H1 (cell line): ENCODE measurements at regions not wholly inside any gene's neighbourhood (a gene's known extent, or its start where the extent isn't known, plus 50 kb on each side); places are given as distances from the start of the nearest gene placed in this dataset.

Experiments used
- CTCF ChIA-PET: fragments of 300-600 bp; sonication (Branson Sonifier 250); formaldehyde crosslinking; loops from one replicate; lab custom pipeline; 2021; ENCODE audit not compliant: partially characterized antibody; lab: Charles Lee
- POLR2A ChIA-PET: fragments of 300-600 bp; sonication (Branson Sonifier 250); formaldehyde crosslinking; loops from one replicate; lab custom pipeline; 2021; ENCODE audit warnings: inconsistent platforms; ENCODE audit not compliant: partially characterized antibody; lab: Charles Lee
- DNase-seq, 2 experiments: peaks; one replicate each; pipeline versions ENCODE4 v3.0.0 to v3.0.0-alpha.2; 2010 to 2022; ENCODE audit warnings: low spot score in 2 of 2, low read depth in 1 of 2, mixed read lengths in 1 of 2
- FAIRE-seq: peaks from 2 replicates; lab custom pipeline; 2011; peaks lifted over from hg19 to GRCh38; lab: Jason Lieb, UNC
- H2AFZ ChIP-seq: 2 replicates; pipeline ENCODE4 v1.8.1; 2012; ENCODE audit warnings: low read length, inconsistent platforms
- H2AK5ac ChIP-seq: 2 replicates; pipeline ENCODE4 v1.6.1; 2013; ENCODE audit warnings: low read depth, low read length
- H2BK120ac ChIP-seq: replicated peaks from 2 replicates; pipeline ENCODE3; 2013; ENCODE audit warnings: low read depth, low read length, inconsistent platforms
- H2BK12ac ChIP-seq: 2 replicates; pipeline ENCODE4 v1.6.1; 2013; ENCODE audit warnings: low read depth, low read length
- H2BK15ac ChIP-seq: 2 replicates; pipeline ENCODE4 v1.6.1; 2013; ENCODE audit warnings: low read length
- H2BK20ac ChIP-seq: 2 replicates; pipeline ENCODE4 v1.6.1; 2013; ENCODE audit warnings: low read length
- H2BK5ac ChIP-seq: 2 replicates; pipeline ENCODE4 v1.6.1; 2013; ENCODE audit warnings: low read depth, low read length
- H3K14ac ChIP-seq: 2 replicates; pipeline ENCODE4 v1.6.1; 2013; ENCODE audit warnings: inconsistent platforms; ENCODE audit not compliant: insufficient read length
- H3K18ac ChIP-seq: 2 replicates; pipeline ENCODE4 v1.6.1; 2013; ENCODE audit warnings: low read length; ENCODE audit errors: extremely low read depth
- H3K23ac ChIP-seq: 2 replicates; pipeline ENCODE4 v1.6.1; 2013; ENCODE audit warnings: inconsistent platforms; ENCODE audit not compliant: insufficient read length
- H3K23me2 ChIP-seq: 2 replicates; pipeline ENCODE4 v1.6.1; 2013; ENCODE audit warnings: low read depth, low read length
- H3K27ac ChIP-seq: 2 replicates; pipeline ENCODE4 v1.6.1; 2011; ENCODE audit warnings: low read depth, low read length, inconsistent platforms
- H3K27me3 ChIP-seq, 4 experiments: replicated peaks in 1 of 4; 1 replicate in 1 of 4; 2 replicates in 3 of 4; pipeline versions ENCODE4 v1.6.1 to v1.8.1; 2011 to 2013; ENCODE audit warnings: low read length in 3 of 4, mild to moderate bottlenecking in 3 of 4, inconsistent platforms in 2 of 4, mixed read lengths in 2 of 4, moderate library complexity in 1 of 4; ENCODE audit not compliant: control insufficient read depth in 3 of 4, insufficient read depth in 3 of 4; ENCODE audit errors: extremely low read depth in 1 of 4
- H3K36me3 ChIP-seq, 4 experiments: 2 replicates each; pipeline versions ENCODE4 v1.6.1 to v1.8.1; 2011 to 2013; ENCODE audit warnings: mild to moderate bottlenecking in 4 of 4, low read length in 3 of 4, moderate library complexity in 2 of 4, control low read depth in 1 of 4, inconsistent platforms in 1 of 4; ENCODE audit not compliant: insufficient read depth in 4 of 4, control insufficient read depth in 2 of 4
- H3K4ac ChIP-seq: replicated peaks from 2 replicates; pipeline ENCODE3; 2013; ENCODE audit warnings: low read length, low read depth, mixed read lengths, inconsistent platforms; ENCODE audit not compliant: insufficient read length
- H3K4me1 ChIP-seq, 4 experiments: replicated peaks in 1 of 4; 1 replicate in 1 of 4; 2 replicates in 3 of 4; pipeline versions ENCODE4 v1.6.1 to v1.8.1; 2011 to 2013; ENCODE audit warnings: low read length in 3 of 4, inconsistent platforms in 2 of 4, mixed read lengths in 1 of 4; ENCODE audit not compliant: insufficient read depth in 4 of 4, control insufficient read depth in 3 of 4
- H3K4me2 ChIP-seq, 2 experiments: 2 replicates each; pipeline versions ENCODE4 v1.6.1 to v1.8.1; 2011 to 2013; ENCODE audit warnings: low read depth in 2 of 2, low read length in 2 of 2, control low read depth in 1 of 2, inconsistent platforms in 1 of 2, mild to moderate bottlenecking in 1 of 2; ENCODE audit not compliant: insufficient read depth in 1 of 2
- H3K4me3 ChIP-seq, 4 experiments: fragments of 200-600, 300-600 bp in 1 of 4; sonication (generic), shearing (Covaris generic), sonication (Bioruptor Twin) in 1 of 4; 2 replicates each; pipeline versions ENCODE4 v1.5.1 to v1.8.1; 2011 to 2016; ENCODE audit warnings: low read length in 4 of 4, low read depth in 3 of 4, control low read depth in 2 of 4, inconsistent platforms in 2 of 4, mild to moderate bottlenecking in 2 of 4, mixed read lengths in 1 of 4, moderate library complexity in 1 of 4; ENCODE audit not compliant: insufficient read depth in 2 of 4; ENCODE audit errors: extremely low read depth in 1 of 4
- H3K56ac ChIP-seq: replicated peaks from 2 replicates; pipeline ENCODE3; 2013; ENCODE audit warnings: low read depth, mild to moderate bottlenecking, mixed read lengths, low read length, inconsistent platforms; ENCODE audit not compliant: insufficient read length
- H3K79me1 ChIP-seq: 2 replicates; pipeline ENCODE4 v1.6.1; 2013; ENCODE audit warnings: low read depth, low read length, control low read depth
- H3K79me2 ChIP-seq, 2 experiments: 2 replicates each; pipeline versions ENCODE4 v1.6.1 to v1.8.1; 2012 to 2013; ENCODE audit warnings: low read length in 2 of 2, mild to moderate bottlenecking in 2 of 2, inconsistent platforms in 1 of 2; ENCODE audit not compliant: insufficient read depth in 2 of 2, control insufficient read depth in 1 of 2
- H3K9ac ChIP-seq, 4 experiments: replicated peaks in 1 of 4; 1 replicate in 1 of 4; 2 replicates in 3 of 4; pipeline versions ENCODE4 v1.6.1 to v1.8.1; 2011 to 2013; ENCODE audit warnings: low read depth in 3 of 4, low read length in 3 of 4, control low read depth in 2 of 4, mild to moderate bottlenecking in 2 of 4, moderate library complexity in 2 of 4, inconsistent platforms in 1 of 4; ENCODE audit errors: extremely low read depth in 1 of 4
- H3K9me3 ChIP-seq, 2 experiments: 2 replicates each; pipeline versions ENCODE4 v1.6.1 to v1.8.1; 2012 to 2013; ENCODE audit warnings: mild to moderate bottlenecking in 2 of 2, moderate library complexity in 2 of 2, control low read depth in 1 of 2, inconsistent platforms in 1 of 2, low read depth in 1 of 2, low read length in 1 of 2, mixed read lengths in 1 of 2; ENCODE audit not compliant: insufficient read depth in 2 of 2
- H4K20me1 ChIP-seq, 2 experiments: replicated peaks in 1 of 2; 2 replicates each; pipeline versions ENCODE3 to v1.8.1; 2011 to 2013; ENCODE audit warnings: inconsistent platforms in 2 of 2, low read length in 2 of 2, mild to moderate bottlenecking in 1 of 2; ENCODE audit not compliant: insufficient read depth in 2 of 2, control insufficient read depth in 1 of 2
- H4K5ac ChIP-seq: 2 replicates; pipeline ENCODE4 v1.6.1; 2013; ENCODE audit warnings: low read length, low read depth, mixed read lengths, inconsistent platforms; ENCODE audit not compliant: insufficient read length
- H4K8ac ChIP-seq: 2 replicates; pipeline ENCODE4 v1.8.0; 2013; ENCODE audit warnings: mild to moderate bottlenecking, moderate library complexity, low read length, inconsistent platforms; ENCODE audit not compliant: insufficient read depth; ENCODE audit errors: extremely low read depth
- H4K91ac ChIP-seq: replicated peaks from 2 replicates; pipeline ENCODE3; 2013; ENCODE audit warnings: low read length, mixed read lengths, inconsistent platforms; ENCODE audit not compliant: insufficient read length
- ASH2L ChIP-seq: fragments of 200-600, 300-600 bp; sonication (generic); IDR thresholded peaks from one replicate; pipeline ENCODE4 v1.7.1; 2017; ENCODE audit warnings: low read length
- ATF2 ChIP-seq: IDR thresholded peaks from 2 replicates; pipeline ENCODE4 v1.6.1; 2012; ENCODE audit warnings: low read length, inconsistent platforms
- BACH1 ChIP-seq: IDR thresholded peaks from 2 replicates; pipeline ENCODE4 v1.6.1; 2012; ENCODE audit warnings: low read length, improper control_type of control experiment
- BRCA1 ChIP-seq: IDR thresholded peaks from 2 replicates; pipeline ENCODE4 v1.6.1; 2012; ENCODE audit warnings: low read depth, low read length, improper control_type of control experiment
- CBX5 ChIP-seq: fragments of 300-800, 300-1000 bp; sonication (generic); IDR thresholded peaks from 2 replicates; pipeline ENCODE4 v1.7.1; 2016; ENCODE audit warnings: antibody characterized with exemption, low read length, low read depth
- CBX8 ChIP-seq: fragments of 300-800, 300-1000 bp; sonication (generic); IDR thresholded peaks from 2 replicates; pipeline ENCODE4 v1.7.1; 2016; ENCODE audit warnings: low read depth, low read length, borderline replicate concordance
- MAFK ChIP-seq: IDR thresholded peaks from 2 replicates; pipeline ENCODE4 v1.6.1; 2012; ENCODE audit warnings: low read depth, mild to moderate bottlenecking, improper control_type of control experiment, low read length
- NRF1 ChIP-seq: IDR thresholded peaks from 2 replicates; pipeline ENCODE4 v1.6.1; 2011; ENCODE audit warnings: mild to moderate bottlenecking, low read depth, low read length, improper control_type of control experiment
- POLR2AphosphoS5 ChIP-seq: IDR thresholded peaks from 2 replicates; pipeline ENCODE4 v1.6.1; 2011; ENCODE audit warnings: low read depth, low read length
- RAD21 ChIP-seq, 2 experiments: IDR thresholded peaks in 1 of 2; conservative IDR thresholded peaks in 1 of 2; 2 replicates each; pipeline ENCODE4 v1.6.1; 2011; ENCODE audit warnings: low read depth in 2 of 2, low read length in 2 of 2, improper control_type of control experiment in 1 of 2, inconsistent platforms in 1 of 2, mild to moderate bottlenecking in 1 of 2, moderate library complexity in 1 of 2
- SAP30 ChIP-seq: fragments of 300-600 bp; sonication (generic); IDR thresholded peaks from 2 replicates; pipeline ENCODE4 v1.7.1; 2012; ENCODE audit warnings: low read length, moderate library complexity, mild to moderate bottlenecking, inconsistent platforms; ENCODE audit not compliant: insufficient read depth, insufficient replicate concordance
- SIRT6 ChIP-seq: IDR thresholded peaks from one replicate; pipeline ENCODE4 v1.7.1; 2012; ENCODE audit warnings: low read length, inconsistent platforms
- TAF1 ChIP-seq: IDR thresholded peaks from 2 replicates; pipeline ENCODE4 v1.6.1; 2011; ENCODE audit warnings: mild to moderate bottlenecking, low read depth, low read length
- TCF12 ChIP-seq: IDR thresholded peaks from 2 replicates; pipeline ENCODE4 v1.6.1; 2011; ENCODE audit warnings: low read depth, mild to moderate bottlenecking, low read length
- WGBS, 2 experiments: shearing (Covaris generic) in 1 of 2; methylation state at CpG; one replicate each; pipeline versions ENCODE4 v1.1.6 to v1.1.7; 2013 to 2015; ENCODE audit warnings: low lambda C conversion rate in 2 of 2, mixed read lengths in 2 of 2, inconsistent platforms in 1 of 2, low coverage in 1 of 2, missing lambda C conversion rate in 1 of 2; ENCODE audit not compliant: insufficient replicate concordance in 2 of 2, insufficient coverage in 1 of 2, insufficient read length in 1 of 2; ENCODE audit errors: extremely low coverage in 1 of 2, missing lambda C conversion rate in 1 of 2; 5-methylcytosine and 5-hydroxymethylcytosine counted together

- peaks cover 0 to 9% (median 2%) of the 10 kb centered on the region in 4 experiments; a peak in 2 of 7 replicates for H3K4me1 ChIP-seq
- CTCF ChIA-PET: interaction anchor here (0.8 kb wide), 1 partner anchor 9 kb away, joined by 3 read pairs; no protein-coding TSS in a partner anchor
- no peak overlapping the region for H4K91ac ChIP-seq
- no peak overlapping the region for H3K9ac ChIP-seq
- no peak overlapping the region for H3K18ac ChIP-seq
- H3K79me1 ChIP-seq: no peaks in the 10 kb centered on the region
- no peak overlapping the region for H3K4ac ChIP-seq
- no peaks in the 10 kb centered on the region for H4K20me1 ChIP-seq
- H2BK120ac ChIP-seq: no peak overlapping the region
- peaks cover 4% of the 10 kb centered on the region; the same call in 1 of the 2 replicates for H3K23me2 ChIP-seq
- no peak overlapping the region for H2BK12ac ChIP-seq
- no peak overlapping the region for H2AFZ ChIP-seq
- no peak overlapping the region for H3K4me3 ChIP-seq
- H3K36me3 ChIP-seq: no peaks in the 10 kb centered on the region
- H3K27me3 ChIP-seq: no peaks in the 10 kb centered on the region
- FAIRE-seq (no peak), DNase-seq (no peak)
- no peak overlapping the region for H4K5ac ChIP-seq
- no peak overlapping the region for H3K56ac ChIP-seq
- H2BK5ac ChIP-seq: no peak overlapping the region
- H2BK15ac ChIP-seq: no peak overlapping the region
- no peak overlapping the region for H3K27ac ChIP-seq
- H3K9me3 ChIP-seq: no peaks in the 10 kb centered on the region
- H3K14ac ChIP-seq: no peak overlapping the region
- no peak overlapping the region for H3K23ac ChIP-seq
- H2AK5ac ChIP-seq: no peak overlapping the region
- no peaks in the 10 kb centered on the region for H3K79me2 ChIP-seq
- H3K4me2 ChIP-seq: no peak overlapping the region
- 85% methylated on average over 4 of the region's 4 CpGs; no CpG with 5 or more reads in 1 of the 2 experiments for WGBS, 2 experiments
- POLR2A ChIA-PET: no interaction called here
- no peak overlapping the region for H4K8ac ChIP-seq
- no peak overlapping the region for H2BK20ac ChIP-seq
- TF ChIP-seq MAFK (no peak), BRCA1 (no peak), TCF12 (no peak), CBX8 (no peak), RAD21 (IDR thresholded peaks at IDR 0.05 in 1 of 2, conservative IDR thresholded peaks at IDR 0.05 in 1 of 2; ENCODE audit: low read depth in 2 of 2, low read length in 2 of 2) (no peak), SIRT6 (no peak), TAF1 (no peak), ATF2 (no peak), BACH1 (no peak), POLR2AphosphoS5 (no peak), ASH2L (no peak), SAP30 (no peak), CBX5 (no peak), NRF1 (no peak)
These were observed 75.5 kb upstream of the GGTLC1 start for GRCh38 chr20:24064092-24064491.
